ENCODE measurements at regions not wholly inside any gene's neighbourhood (a gene's known extent, or its start where the extent isn't known, plus 50 kb on each side); places are given as distances from the start of the nearest gene placed in this dataset.

DNA sequence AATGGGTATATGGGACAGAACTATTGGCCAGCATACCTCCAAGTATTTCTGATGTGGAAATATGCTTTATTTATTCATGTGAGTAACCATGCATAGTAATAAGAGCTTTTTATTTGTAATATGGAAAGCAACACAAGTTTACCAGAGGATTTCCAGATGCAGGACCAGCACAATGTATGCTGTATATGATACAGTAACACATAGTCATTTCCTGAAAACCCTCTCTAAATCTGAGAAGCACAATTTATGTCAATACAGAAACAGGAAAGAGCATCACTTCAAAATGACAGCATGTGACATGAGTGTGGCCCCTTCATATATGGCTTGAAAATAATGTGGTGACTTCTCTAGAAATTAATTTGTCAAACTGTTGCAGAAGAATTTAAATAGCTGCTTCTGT is 1134.7 kb upstream of the ADGRL2 start:
- no peaks in the 10 kb centered on the region for H3K27me3 Mint-ChIP-seq (ENCODE audit: insufficient read depth)
- no peak for DNase-seq
- Histone ChIP-seq H3K4me3 (ENCODE audit: low read length) (no peak overlapping the region), H3K4me1 (ENCODE audit: control insufficient read depth, insufficient read depth, low read length) (no peaks in the 10 kb centered on the region), H3K27ac (ENCODE audit: low read depth, low read length) (no peak overlapping the region), H3K9me3 (ENCODE audit: control insufficient read depth, low read length) (no peaks in the 10 kb centered on the region), H3K36me3 (ENCODE audit: control insufficient read depth, insufficient read depth, low read length) (no peaks in the 10 kb centered on the region), H3K9ac (ENCODE audit: extremely low read depth, low read length, poor library complexity, severe bottlenecking) (no peak overlapping the region), H3K27me3 (ENCODE audit: control insufficient read depth, insufficient read depth, low read length, poor library complexity, severe bottlenecking) (no peaks in the 10 kb centered on the region)
- no peaks in the 10 kb centered on the region for H3K36me3 Mint-ChIP-seq (ENCODE audit: low read depth)
- H3K27ac Mint-ChIP-seq, result no peak overlapping the region
- H3K9me3 Mint-ChIP-seq, result no peaks in the 10 kb centered on the region
- no peak overlapping the region for H3K4me3 Mint-ChIP-seq
- TF ChIP-seq, protein P1, sequence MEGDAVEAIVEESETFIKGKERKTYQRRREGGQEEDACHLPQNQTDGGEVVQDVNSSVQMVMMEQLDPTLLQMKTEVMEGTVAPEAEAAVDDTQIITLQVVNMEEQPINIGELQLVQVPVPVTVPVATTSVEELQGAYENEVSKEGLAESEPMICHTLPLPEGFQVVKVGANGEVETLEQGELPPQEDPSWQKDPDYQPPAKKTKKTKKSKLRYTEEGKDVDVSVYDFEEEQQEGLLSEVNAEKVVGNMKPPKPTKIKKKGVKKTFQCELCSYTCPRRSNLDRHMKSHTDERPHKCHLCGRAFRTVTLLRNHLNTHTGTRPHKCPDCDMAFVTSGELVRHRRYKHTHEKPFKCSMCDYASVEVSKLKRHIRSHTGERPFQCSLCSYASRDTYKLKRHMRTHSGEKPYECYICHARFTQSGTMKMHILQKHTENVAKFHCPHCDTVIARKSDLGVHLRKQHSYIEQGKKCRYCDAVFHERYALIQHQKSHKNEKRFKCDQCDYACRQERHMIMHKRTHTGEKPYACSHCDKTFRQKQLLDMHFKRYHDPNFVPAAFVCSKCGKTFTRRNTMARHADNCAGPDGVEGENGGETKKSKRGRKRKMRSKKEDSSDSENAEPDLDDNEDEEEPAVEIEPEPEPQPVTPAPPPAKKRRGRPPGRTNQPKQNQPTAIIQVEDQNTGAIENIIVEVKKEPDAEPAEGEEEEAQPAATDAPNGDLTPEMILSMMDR (conservative IDR thresholded peaks at IDR 0.05), result no peak
- H3K4me1 Mint-ChIP-seq, result no peaks in the 10 kb centered on the region

- 93 to 100% methylated on average over 1 to 5 of the region's 5 CpGs for WGBS, 2 experiments (ENCODE audit: insufficient coverage in 1 of 2, insufficient read length in 1 of 2)
- H3K36me3 Mint-ChIP-seq (ENCODE audit: low read depth), result no peaks in the 10 kb centered on the region
- no peak for DNase-seq
Measured at GRCh38 chr1:80659161-80659560, 1141.6 kb upstream of the ADGRL2 start.

GRCh38 chr1:80657707-80658106 is 1143.0 kb upstream of the ADGRL2 start:
- Histone ChIP-seq H3K4me3 (ENCODE audit: low read length) (no peak overlapping the region), H3K9me3 (ENCODE audit: control insufficient read depth, low read length) (no peaks in the 10 kb centered on the region), H3K4me1 (ENCODE audit: control insufficient read depth, insufficient read depth, low read length) (peaks cover 4% of the 10 kb centered on the region), H3K36me3 (ENCODE audit: control insufficient read depth, insufficient read depth, low read length) (no peaks in the 10 kb centered on the region), H3K9ac (ENCODE audit: extremely low read depth, low read length, poor library complexity, severe bottlenecking) (no peak overlapping the region), H3K27ac (ENCODE audit: low read depth, low read length) (peak overlapping the region; percentile 1), H3K27me3 (ENCODE audit: control insufficient read depth, insufficient read depth, low read length, poor library complexity, severe bottlenecking) (no peaks in the 10 kb centered on the region)
- peaks cover 2% of the 10 kb centered on the region for H3K36me3 Mint-ChIP-seq (ENCODE audit: low read depth)
- no peak for DNase-seq
- H3K4me3 Mint-ChIP-seq, result no peak overlapping the region
- 33% methylated on average over 1 of the region's 1 CpG; no CpG with 5 or more reads in 1 of the 2 experiments for WGBS, 2 experiments (ENCODE audit: insufficient coverage in 1 of 2, insufficient read length in 1 of 2)
- H3K9me3 Mint-ChIP-seq, result peaks cover 10% of the 10 kb centered on the region
- peaks cover 15% of the 10 kb centered on the region for H3K4me1 Mint-ChIP-seq
- TF ChIP-seq, protein P1 (conservative IDR thresholded peaks at IDR 0.05), result no peak
- peak overlapping the region; percentile 61 for H3K27ac Mint-ChIP-seq
- H3K27me3 Mint-ChIP-seq (ENCODE audit: insufficient read depth), result no peaks in the 10 kb centered on the region

More at GRCh38 chr1:80659161-80659560, 1141.6 kb upstream of the ADGRL2 start:
- peaks cover 4% of the 10 kb centered on the region for H3K4me1 ChIP-seq (ENCODE audit: control insufficient read depth, insufficient read depth, low read length)
- no peak overlapping the region for H3K4me3 ChIP-seq (ENCODE audit: low read length)
- Mint-ChIP-seq H3K4me3 (no peak overlapping the region), H3K27ac (no peak overlapping the region), H3K4me1 (peaks cover 15% of the 10 kb centered on the region), H3K9me3 (peaks cover 5% of the 10 kb centered on the region), H3K27me3 (ENCODE audit: insufficient read depth) (no peaks in the 10 kb centered on the region)
- no peaks in the 10 kb centered on the region for H3K36me3 ChIP-seq (ENCODE audit: control insufficient read depth, insufficient read depth, low read length)
- no peak overlapping the region for H3K9ac ChIP-seq (ENCODE audit: extremely low read depth, low read length, poor library complexity, severe bottlenecking)
- no peaks in the 10 kb centered on the region for H3K9me3 ChIP-seq (ENCODE audit: control insufficient read depth, low read length)
- no peak overlapping the region for H3K27ac ChIP-seq (ENCODE audit: low read depth, low read length)
- TF ChIP-seq, protein P1 (conservative IDR thresholded peaks at IDR 0.05), result no peak
- no peaks in the 10 kb centered on the region for H3K27me3 ChIP-seq (ENCODE audit: control insufficient read depth, insufficient read depth, low read length, poor library complexity, severe bottlenecking)

All from endodermal cell (in vitro differentiated cells).